ENCODE measurements at regions not wholly inside any gene's neighbourhood (a gene's known extent, or its start where the extent isn't known, plus 50 kb on each side); places are given as distances from the start of the nearest gene placed in this dataset.
"Not testable (repeated sequence)": the region's sequence is repeated elsewhere in the genome, so short reads cannot be mapped to it uniquely, and the experiment has no call there.

- not testable (repeated sequence) for TF ChIP-seq CTCF, POLR2AphosphoS5, POLR2A, EP300 (IDR thresholded peaks at IDR 0.05)
These were observed 320.5 kb downstream of the GOLGA6L6 start for GRCh38 chr15:20221063-20221462.

Measured in upper lobe of left lung (tissue), 4 donors.